Choroid plexus epithelial cell (primary cell): ENCODE measurements at regions not wholly inside any gene's neighbourhood (a gene's known extent, or its start where the extent isn't known, plus 50 kb on each side); places are given as distances from the start of the nearest gene placed in this dataset.

Experiments used
- DNase-seq: peaks from one replicate; pipeline ENCODE4 v3.0.0-alpha.2; 2010; ENCODE audit warnings: low read depth
- H3K4me3 ChIP-seq: 2 replicates; pipeline ENCODE4 v1.5.1; 2011; ENCODE audit warnings: low read depth, mild to moderate bottlenecking, control low read depth, low read length, moderate library complexity
- CTCF ChIP-seq: conservative IDR thresholded peaks from 2 replicates; pipeline ENCODE4 v1.5.1; 2011; ENCODE audit warnings: low read depth, mild to moderate bottlenecking, control low read depth, inconsistent platforms, low read length, moderate library complexity

- H3K4me3 ChIP-seq, result no peak overlapping the region
- no peak for TF ChIP-seq CTCF
- no peak for DNase-seq
Observed at GRCh38 chr6:114783083-114783482, 440.3 kb upstream of the HS3ST5 start.

DNA sequence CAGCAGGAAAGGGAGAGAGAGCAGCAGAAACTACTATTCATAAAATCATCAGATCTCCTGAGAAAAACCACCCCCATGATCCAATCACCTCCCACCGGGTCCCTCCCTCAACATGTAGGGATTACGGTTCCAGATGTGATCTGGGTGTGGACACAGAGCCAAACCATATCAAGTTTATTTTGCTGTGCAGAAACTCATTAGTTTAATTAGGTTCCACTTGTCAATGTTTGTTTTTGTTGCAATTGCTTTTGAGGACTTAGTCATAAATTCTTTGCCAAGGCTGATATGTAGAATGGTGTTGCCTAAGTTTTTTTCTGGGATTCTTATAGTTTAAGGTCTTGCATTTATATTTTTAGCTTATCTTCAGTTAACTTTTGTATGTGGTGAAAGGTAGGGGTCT, 422.0 kb upstream of the HS3ST5 start:
- no peak for DNase-seq
- no peak for TF ChIP-seq CTCF
- H3K4me3 ChIP-seq, result no peak overlapping the region

GRCh38 chr6:114762145-114762544, 419.3 kb upstream of the HS3ST5 start:
- DNase-seq, result no peak
- no peak for TF ChIP-seq CTCF
- H3K4me3 ChIP-seq, result no peak overlapping the region

GRCh38 chr6:114747995-114748625, 405.3 kb upstream of the HS3ST5 start:
- peak; percentile 69 for DNase-seq
- peak; percentile 69 for TF ChIP-seq CTCF
- H3K4me3 ChIP-seq, result no peak overlapping the region

DNA sequence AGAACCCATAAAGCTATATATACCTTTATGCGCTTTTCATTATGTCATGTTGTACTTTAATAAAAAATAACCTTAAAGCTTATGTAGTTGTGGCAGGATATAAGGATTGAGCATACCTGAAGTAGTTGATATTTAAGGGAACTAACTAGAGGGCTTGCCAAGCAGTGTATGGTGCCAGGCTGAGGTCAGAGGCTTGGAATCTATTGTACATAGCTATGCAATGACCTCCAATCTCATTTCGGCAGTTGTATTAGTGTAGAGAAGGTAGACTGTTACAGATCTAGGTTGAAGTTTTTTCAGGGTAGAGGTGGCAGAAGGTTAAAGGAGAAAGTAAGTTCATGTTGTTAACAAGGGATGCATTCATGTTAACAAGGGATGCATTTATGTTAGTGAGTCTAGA, 397.7 kb upstream of the HS3ST5 start:
- no peak for TF ChIP-seq CTCF
- H3K4me3 ChIP-seq, result no peak overlapping the region
- DNase-seq, result no peak

GRCh38 chr6:114739656-114740055, 396.8 kb upstream of the HS3ST5 start:
- DNase-seq, result no peak
- no peak for TF ChIP-seq CTCF
- H3K4me3 ChIP-seq, result no peak overlapping the region

- no peak for DNase-seq
- H3K4me3 ChIP-seq, result no peak overlapping the region
- TF ChIP-seq CTCF, result no peak
Observed at GRCh38 chr6:114735025-114735735, 392.4 kb upstream of the HS3ST5 start.
